Activated CD8-positive, alpha-beta T cell treated with anti-CD3 and anti-CD28 coated beads for 36 hours (primary cell): ENCODE measurements at regions not wholly inside any gene's neighbourhood (a gene's known extent, or its start where the extent isn't known, plus 50 kb on each side); places are given as distances from the start of the nearest gene placed in this dataset.

Experiments
- ATAC-seq: fragments of 200-7000 bp; cut with Tn5 transposase; one replicate; pipeline ENCODE4 v1.10.0; 2021; ENCODE audit warnings: mild to moderate bottlenecking, moderate library complexity
- CTCF ChIA-PET: fragments of 350-600 bp; sonication (Branson Sonifier 250); formaldehyde crosslinking; loops from one replicate; lab custom pipeline; 2021; ENCODE audit warnings: antibody characterized with exemption; lab: Charles Lee
- POLR2A ChIA-PET: fragments of 350-600 bp; sonication (Branson Sonifier 250); formaldehyde crosslinking; loops from one replicate; lab custom pipeline; 2021; ENCODE audit warnings: antibody characterized with exemption; lab: Charles Lee
- DNase-seq: peaks from one replicate; pipeline ENCODE4 v3.0.0-alpha.2; 2020
- H3K27ac Mint-ChIP-seq: one replicate; pipeline ENCODE4 v1.8.0; 2021; ENCODE audit warnings: mild to moderate bottlenecking, mixed read lengths
- H3K27me3 Mint-ChIP-seq: one replicate; pipeline ENCODE4 v1.8.0; 2021; ENCODE audit warnings: mixed read lengths
- H3K36me3 Mint-ChIP-seq: one replicate; pipeline ENCODE4 v1.8.0; 2021; ENCODE audit warnings: low read depth, mixed read lengths
- H3K4me1 Mint-ChIP-seq: one replicate; pipeline ENCODE4 v1.8.0; 2021; ENCODE audit warnings: low read depth, mixed read lengths
- H3K4me3 Mint-ChIP-seq: one replicate; pipeline ENCODE4 v1.8.0; 2021; ENCODE audit warnings: mild to moderate bottlenecking, moderate library complexity, mixed read lengths
- H3K9me3 Mint-ChIP-seq: one replicate; pipeline ENCODE4 v1.8.0; 2021; ENCODE audit warnings: mixed read lengths
- intact Hi-C: fragments of 100-400 bp; cut with micrococcal nuclease; formaldehyde crosslinking; loops from one replicate; pipeline ENCODE4 v1.10.0; 2022
- TF ChIP-seq, protein P1 (sequence below): fragments of 200-600 bp; IDR thresholded peaks from one replicate; pipeline ENCODE4 v1.8.0; 2022; ENCODE audit warnings: antibody characterized with exemption, mild to moderate bottlenecking

DNA sequence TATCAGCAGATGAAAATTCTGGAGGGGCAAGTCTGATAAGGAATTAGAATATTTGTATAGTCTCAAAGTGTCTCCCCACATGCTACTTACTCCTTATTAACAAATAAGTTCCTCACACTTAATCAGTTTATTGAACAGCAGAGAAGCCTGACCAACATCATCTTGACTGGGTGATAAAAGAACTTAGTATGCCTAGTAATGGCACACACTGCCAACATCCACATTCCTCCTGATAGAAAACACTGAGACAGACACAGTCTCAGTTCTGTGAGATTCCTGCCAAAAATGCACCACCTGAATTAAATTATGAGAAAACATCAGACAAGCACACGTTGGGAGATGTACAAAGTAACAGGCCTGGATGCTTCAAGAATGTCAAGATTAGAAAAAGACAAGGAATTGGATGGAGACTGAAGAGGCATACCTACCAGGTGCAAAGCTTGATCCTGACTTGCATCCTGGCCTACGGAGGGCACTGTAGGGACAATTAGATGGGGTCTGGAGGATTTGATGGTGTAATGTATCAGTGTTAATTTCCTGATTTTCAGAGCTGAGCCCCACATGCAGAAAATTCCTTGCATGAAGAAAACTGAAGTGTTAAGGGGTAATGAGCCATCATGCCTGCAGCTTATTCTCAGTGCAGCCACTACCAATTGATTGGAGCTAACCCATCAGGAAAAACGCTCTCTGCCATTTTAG lies 200.4 kb upstream of the SH3BP4 start:
- Mint-ChIP-seq H3K36me3 (no peaks in the 10 kb centered on the region), H3K4me3 (no peak overlapping the region), H3K9me3 (no peaks in the 10 kb centered on the region), H3K4me1 (no peaks in the 10 kb centered on the region), H3K27me3 (peaks cover 4% of the 10 kb centered on the region), H3K27ac (no peak overlapping the region)
- no peak for DNase-seq
- CTCF ChIA-PET = no interaction called here
- intact Hi-C loops = no loop called here
- no peak for ATAC-seq
- POLR2A ChIA-PET = no interaction called here
- TF ChIP-seq, protein P1, sequence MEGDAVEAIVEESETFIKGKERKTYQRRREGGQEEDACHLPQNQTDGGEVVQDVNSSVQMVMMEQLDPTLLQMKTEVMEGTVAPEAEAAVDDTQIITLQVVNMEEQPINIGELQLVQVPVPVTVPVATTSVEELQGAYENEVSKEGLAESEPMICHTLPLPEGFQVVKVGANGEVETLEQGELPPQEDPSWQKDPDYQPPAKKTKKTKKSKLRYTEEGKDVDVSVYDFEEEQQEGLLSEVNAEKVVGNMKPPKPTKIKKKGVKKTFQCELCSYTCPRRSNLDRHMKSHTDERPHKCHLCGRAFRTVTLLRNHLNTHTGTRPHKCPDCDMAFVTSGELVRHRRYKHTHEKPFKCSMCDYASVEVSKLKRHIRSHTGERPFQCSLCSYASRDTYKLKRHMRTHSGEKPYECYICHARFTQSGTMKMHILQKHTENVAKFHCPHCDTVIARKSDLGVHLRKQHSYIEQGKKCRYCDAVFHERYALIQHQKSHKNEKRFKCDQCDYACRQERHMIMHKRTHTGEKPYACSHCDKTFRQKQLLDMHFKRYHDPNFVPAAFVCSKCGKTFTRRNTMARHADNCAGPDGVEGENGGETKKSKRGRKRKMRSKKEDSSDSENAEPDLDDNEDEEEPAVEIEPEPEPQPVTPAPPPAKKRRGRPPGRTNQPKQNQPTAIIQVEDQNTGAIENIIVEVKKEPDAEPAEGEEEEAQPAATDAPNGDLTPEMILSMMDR = no peak

DNA sequence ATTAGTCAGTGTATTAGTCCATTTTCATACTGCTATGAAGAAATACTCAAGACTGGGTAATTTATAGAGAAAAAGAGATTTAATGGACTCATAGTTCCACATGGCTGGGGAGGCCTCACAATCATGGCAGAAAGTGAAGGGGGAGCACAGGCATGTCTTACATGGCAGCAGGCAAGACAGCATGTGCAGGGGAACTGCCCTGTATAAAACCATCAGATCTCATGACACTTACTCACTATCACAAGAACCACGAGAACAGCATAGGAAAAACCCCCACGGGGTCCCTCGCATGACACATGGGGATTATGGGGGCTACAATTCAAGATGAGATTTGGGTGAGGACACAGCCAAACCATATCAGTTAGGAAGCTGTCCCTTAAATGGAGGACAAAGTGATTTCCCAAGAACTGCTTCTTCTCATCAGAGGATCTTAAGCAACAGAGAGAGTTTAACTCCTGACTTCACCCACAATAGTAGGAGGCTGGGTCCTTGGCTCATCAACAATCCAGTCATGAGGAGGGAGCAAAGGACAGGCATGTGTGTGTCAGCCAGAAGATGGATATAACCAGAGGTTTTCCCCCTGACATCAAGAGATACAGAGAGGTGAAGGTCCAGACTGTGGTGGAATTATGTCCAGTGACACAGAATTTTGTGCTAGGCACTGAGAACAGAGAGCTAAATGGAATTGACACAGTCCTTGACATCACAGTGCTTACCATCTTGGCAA lies 203.8 kb upstream of the SH3BP4 start:
- no peak for DNase-seq
- H3K4me1 Mint-ChIP-seq = no peaks in the 10 kb centered on the region
- intact Hi-C loops = no loop called here
- no peak for ATAC-seq
- H3K4me3 Mint-ChIP-seq = no peak overlapping the region
- H3K27me3 Mint-ChIP-seq = peaks cover 12% of the 10 kb centered on the region
- TF ChIP-seq, protein P1 = no peak
- H3K27ac Mint-ChIP-seq = no peak overlapping the region
- ChIA-PET CTCF (no interaction called here), POLR2A (no interaction called here)
- no peaks in the 10 kb centered on the region for H3K9me3 Mint-ChIP-seq
- no peaks in the 10 kb centered on the region for H3K36me3 Mint-ChIP-seq

DNA sequence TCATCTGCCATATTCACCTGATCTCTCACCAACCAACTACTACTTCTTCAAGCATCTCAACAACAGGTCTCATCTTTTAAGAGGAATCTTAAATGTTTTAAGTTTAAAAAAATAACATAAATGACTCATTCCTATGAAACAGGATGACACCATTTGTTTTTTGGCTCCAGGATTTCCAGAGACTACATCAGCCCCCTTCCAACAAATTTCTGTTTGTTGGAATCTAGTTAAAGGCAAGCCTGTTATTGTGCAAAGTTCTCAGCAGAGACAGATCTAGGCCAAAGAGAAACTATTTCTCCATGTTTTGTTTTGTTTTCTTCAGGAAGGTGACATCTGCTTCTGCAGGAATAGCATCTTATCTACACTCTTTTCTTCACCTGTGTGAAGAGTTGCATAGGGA lies 204.8 kb upstream of the SH3BP4 start:
- Mint-ChIP-seq H3K4me1 (no peaks in the 10 kb centered on the region), H3K36me3 (no peaks in the 10 kb centered on the region), H3K27me3 (peaks cover 12% of the 10 kb centered on the region), H3K9me3 (no peaks in the 10 kb centered on the region), H3K27ac (no peak overlapping the region), H3K4me3 (no peak overlapping the region)
- intact Hi-C loops = no loop called here
- TF ChIP-seq, protein P1 = no peak
- POLR2A ChIA-PET = no interaction called here
- CTCF ChIA-PET = no interaction called here
- ATAC-seq (no peak), DNase-seq (no peak)

DNA sequence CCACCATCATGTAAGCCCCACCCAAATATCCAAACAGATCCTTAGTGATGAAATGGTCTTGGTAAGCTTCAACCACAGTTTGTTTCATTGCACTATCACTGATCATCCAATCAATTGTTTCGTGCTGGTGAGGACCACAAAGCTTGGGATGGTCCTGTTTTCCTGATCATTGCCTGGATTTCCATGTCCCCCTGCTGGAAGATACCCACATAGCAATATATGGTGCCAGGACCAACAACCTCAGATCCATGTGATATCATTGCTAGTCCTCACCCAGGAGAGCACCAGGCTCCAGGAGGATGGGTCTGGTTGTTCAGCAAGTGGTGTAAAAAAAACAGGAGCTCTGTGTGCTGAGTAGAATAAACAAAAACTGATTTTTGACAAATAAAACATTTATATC lies 206.5 kb upstream of the SH3BP4 start:
- intact Hi-C loops = no loop called here
- Mint-ChIP-seq H3K36me3 (no peaks in the 10 kb centered on the region), H3K27me3 (peaks cover 14% of the 10 kb centered on the region), H3K4me3 (no peak overlapping the region), H3K4me1 (no peaks in the 10 kb centered on the region), H3K9me3 (no peaks in the 10 kb centered on the region), H3K27ac (no peak overlapping the region)
- DNase-seq (no peak), ATAC-seq (no peak)
- TF ChIP-seq, protein P1 = no peak
- ChIA-PET CTCF (no interaction called here), POLR2A (no interaction called here)

DNA sequence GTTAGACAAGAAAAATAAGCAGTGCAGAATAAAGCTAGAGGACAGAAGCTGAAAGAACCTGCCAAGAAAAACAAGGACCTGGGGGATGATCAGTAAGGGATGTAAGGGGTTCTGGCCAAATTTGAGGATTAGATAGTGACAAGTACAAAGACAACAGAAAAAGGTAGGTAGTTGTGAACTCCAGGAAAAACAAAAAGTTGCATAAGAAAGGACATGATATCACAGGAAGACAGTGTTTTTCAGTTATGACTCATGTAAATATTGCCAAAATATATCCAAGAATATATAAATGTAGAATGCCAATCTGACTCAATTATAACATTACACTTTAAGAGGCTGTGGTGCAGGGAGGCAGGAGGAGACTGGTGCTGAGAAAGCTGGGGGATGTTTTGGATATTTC lies 209.8 kb upstream of the SH3BP4 start:
- Mint-ChIP-seq H3K27me3 (peaks cover 13% of the 10 kb centered on the region), H3K27ac (no peak overlapping the region), H3K36me3 (no peaks in the 10 kb centered on the region), H3K4me3 (no peak overlapping the region), H3K4me1 (no peaks in the 10 kb centered on the region), H3K9me3 (no peaks in the 10 kb centered on the region)
- DNase-seq (no peak), ATAC-seq (no peak)
- CTCF ChIA-PET = no interaction called here
- TF ChIP-seq, protein P1 = no peak
- intact Hi-C loops = no loop called here
- POLR2A ChIA-PET = no interaction called here
